Fibroblast of the aortic adventitia (primary cell): ENCODE measurements at regions not wholly inside any gene's neighbourhood (a gene's known extent, or its start where the extent isn't known, plus 50 kb on each side); places are given as distances from the start of the nearest gene placed in this dataset.

Experiments
- DNase-seq: peaks from one replicate; pipeline ENCODE4 v3.0.0-alpha.2; 2010; ENCODE audit warnings: low read depth
- H3K4me3 ChIP-seq: 2 replicates; pipeline ENCODE4 v1.5.1; 2011; ENCODE audit warnings: low read depth, mild to moderate bottlenecking, control low read depth, low read length, moderate library complexity
- CTCF ChIP-seq: IDR thresholded peaks from 2 replicates; pipeline ENCODE4 v1.5.1; 2011; ENCODE audit warnings: mild to moderate bottlenecking, low read length, control low read depth, inconsistent platforms; ENCODE audit not compliant: insufficient read depth

- no peak for DNase-seq
- H3K4me3 ChIP-seq, result no peak overlapping the region
- TF ChIP-seq CTCF, result no peak
Observed at GRCh38 chr5:13470263-13470662, 474.2 kb downstream of the DNAH5 start.

- no peak for DNase-seq
- H3K4me3 ChIP-seq, result no peak overlapping the region
- no peak for TF ChIP-seq CTCF
Observed at GRCh38 chr5:13464532-13465193, 479.8 kb downstream of the DNAH5 start.

GRCh38 chr5:13460587-13460986 is 483.9 kb downstream of the DNAH5 start:
- TF ChIP-seq CTCF, result no peak
- no peak for DNase-seq
- no peak overlapping the region for H3K4me3 ChIP-seq

DNA sequence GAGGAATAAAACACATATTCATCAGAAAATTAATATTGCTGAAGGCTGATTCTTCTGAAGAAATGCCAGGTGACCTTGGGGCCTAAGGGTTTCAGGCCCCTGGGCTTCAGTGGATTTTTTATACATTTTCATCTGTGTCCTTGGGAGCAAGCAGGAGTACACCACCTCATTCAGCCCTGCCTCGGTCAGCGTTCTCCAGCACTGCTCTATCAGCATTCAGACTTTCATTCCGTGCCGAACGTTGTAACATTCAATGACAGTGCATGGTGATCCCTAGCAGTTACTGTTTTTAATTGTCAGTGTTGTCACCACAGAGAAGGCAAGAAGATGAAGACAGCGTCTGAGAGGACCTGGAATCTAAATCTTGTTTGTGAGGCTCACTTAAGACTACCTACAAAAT is 490.4 kb downstream of the DNAH5 start:
- no peak for TF ChIP-seq CTCF

DNA sequence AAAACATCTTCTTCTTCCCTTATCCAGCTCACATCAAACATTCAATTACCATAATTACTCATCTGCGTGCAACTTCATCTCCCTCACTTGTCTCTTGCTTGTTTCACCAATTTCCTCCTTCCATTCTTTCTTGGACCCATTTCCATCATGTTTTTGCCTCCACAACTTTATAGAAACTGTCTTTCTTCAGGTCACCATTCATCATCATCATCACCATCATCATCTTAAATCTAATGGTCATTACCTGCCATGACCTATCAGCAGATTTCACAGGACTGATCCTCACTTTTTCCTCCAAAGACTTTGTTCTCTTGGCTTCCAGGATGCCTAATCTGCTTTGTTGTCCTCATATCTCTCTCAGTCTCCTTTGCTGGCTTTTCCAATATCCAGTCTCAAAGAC is 495.6 kb downstream of the DNAH5 start:
- no peak for DNase-seq
- H3K4me3 ChIP-seq, result no peak overlapping the region
- no peak for TF ChIP-seq CTCF

More for the DNA sequence above, 490.4 kb downstream of the DNAH5 start:
- no peak overlapping the region for H3K4me3 ChIP-seq
- no peak for DNase-seq

- no peak for DNase-seq
- no peak overlapping the region for H3K4me3 ChIP-seq
- no peak for TF ChIP-seq CTCF
Observed at GRCh38 chr5:13439430-13439829, 505.1 kb downstream of the DNAH5 start.

DNA sequence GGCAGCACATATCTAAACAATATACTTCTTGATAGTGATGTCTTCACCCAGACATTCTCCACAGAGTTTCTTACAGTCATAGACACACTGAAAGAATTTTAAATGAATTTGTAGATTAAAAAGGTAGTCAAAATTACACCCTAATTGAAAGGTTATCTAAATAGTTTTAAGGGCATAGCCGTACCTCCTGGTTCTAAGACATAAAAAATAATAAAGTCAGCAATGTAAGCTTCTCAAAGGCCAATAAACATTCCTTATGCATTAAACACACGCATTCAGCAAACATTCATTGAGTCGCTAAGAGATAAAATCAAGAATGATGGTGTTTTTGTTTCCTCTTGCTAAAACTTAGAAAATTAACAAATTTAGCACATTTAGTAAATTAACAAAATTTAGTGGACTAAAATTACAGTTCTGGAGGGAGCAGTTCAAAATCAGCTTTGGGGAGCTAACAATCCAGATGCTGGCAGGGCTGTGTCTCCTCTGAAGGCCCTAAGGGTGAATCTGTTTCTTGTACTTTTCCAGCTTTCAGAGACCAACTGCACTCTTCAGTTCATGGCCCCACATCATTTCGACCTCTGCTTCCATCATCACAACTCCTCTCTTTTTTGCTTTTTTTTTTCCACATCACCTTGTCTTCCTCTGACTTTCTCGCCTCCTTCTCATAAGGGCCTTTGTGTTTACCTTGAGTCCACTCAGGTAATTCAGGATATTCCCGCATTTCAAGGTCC is 516.5 kb downstream of the DNAH5 start:
- TF ChIP-seq CTCF, result no peak
- H3K4me3 ChIP-seq, result no peak overlapping the region
- no peak for DNase-seq
